GM18517 (cell line): ENCODE measurements at regions not wholly inside any gene's neighbourhood (a gene's known extent, or its start where the extent isn't known, plus 50 kb on each side); places are given as distances from the start of the nearest gene placed in this dataset.

Source experiments
- ATAC-seq: cut with Tn5 transposase; IDR thresholded peaks from one replicate; pipeline ENCODE4 v1.9.1; 2021; ENCODE audit warnings: mild to moderate bottlenecking, moderate library complexity; ENCODE audit not compliant: unreplicated experiment

DNA sequence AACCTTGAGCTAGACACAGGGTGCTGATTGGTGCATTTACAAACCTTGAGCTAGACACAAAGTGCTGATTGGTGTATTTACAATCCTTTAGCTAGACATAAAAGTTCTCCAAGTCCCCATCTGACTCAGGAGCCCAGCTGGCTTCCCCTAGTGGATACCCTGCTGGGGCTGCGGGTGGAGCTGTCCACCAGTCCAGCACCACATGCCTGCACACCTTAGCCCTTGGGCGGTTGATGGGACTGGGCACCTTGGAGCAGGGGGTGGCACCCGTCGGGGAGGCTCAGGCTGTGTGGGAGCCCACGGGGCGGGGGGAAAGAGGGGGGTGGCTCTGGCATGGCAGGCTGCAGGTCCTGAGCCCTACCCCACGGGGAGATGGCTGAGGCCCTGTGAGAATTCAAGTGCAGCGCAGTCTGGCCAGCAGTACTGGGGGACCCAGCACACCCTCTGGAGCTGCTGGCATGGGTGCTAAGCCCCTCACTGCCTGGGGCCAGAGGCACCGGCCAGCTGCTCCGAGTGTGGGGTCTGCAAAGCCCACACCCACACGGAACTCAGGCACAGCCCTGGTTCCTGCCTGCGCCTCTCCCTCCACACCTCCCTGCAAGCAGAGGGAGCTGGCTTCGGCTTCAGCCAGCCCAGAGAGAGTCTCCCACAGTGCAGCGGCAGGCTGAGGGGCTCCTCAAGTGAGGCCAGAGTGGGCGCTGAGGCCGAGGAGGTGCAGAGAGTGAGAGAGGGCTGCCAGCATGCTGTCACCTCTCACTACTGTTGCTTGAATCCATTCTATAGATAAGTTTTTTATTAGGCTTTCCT is 369.8 kb upstream of the SMIM30 start:
- ATAC-seq, result no peak

DNA sequence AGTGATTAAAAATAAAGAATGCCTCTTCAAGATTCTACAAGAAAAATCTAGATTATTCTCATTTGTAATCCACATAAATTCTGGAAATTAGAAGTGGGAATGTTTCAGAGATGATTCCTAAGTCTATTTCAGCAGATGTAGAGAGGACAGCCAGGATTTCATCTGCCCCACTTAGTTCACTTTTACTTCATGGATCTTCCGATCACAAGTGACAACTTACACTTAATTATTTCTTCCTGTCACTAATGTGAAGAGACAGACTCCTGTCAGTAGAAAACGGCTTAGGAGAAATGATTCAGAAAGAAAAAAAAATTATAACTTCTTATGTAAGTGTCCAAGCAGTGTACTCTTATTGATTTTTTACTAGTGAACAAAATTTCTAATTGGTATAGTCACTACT is 368.2 kb upstream of the SMIM30 start:
- no peak for ATAC-seq

DNA sequence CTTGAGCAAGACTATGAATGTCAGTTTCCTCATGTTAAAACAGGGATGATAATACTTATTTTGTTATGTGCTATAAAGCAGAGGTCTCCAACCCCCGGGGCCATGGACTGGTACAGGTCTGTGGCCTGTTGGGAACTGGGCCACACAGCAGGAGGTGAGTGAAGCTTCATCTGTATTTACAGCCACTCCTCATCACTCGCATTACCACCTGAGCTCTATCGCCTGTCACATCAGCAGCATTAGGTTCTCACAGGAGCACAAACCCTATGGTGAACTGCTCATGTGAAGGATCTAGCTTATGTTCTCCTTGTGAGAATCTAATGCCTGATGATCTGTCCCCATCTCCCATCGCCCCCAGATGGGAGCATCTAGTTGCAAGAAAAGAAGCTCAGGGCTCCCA is 365.3 kb upstream of the SMIM30 start:
- no peak for ATAC-seq

DNA sequence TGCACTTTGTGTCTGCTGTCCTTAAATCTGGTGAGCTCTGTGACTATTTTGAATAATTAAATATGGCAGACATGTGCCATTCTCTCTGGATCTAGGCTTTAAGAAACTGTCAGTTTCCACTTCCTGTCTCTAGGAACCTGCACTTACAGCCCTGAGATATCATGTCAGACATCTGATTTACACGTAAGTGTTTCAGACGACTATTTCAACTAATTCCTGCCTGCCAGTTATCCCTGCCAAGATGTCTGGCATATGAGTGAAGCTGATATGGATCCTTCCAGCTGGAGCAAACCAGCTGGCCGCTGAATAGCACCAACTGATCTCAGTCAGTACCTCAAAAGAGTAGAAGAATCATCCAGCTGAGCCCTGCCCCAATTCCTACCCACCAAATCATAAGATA is 362.2 kb upstream of the SMIM30 start:
- no peak for ATAC-seq

DNA sequence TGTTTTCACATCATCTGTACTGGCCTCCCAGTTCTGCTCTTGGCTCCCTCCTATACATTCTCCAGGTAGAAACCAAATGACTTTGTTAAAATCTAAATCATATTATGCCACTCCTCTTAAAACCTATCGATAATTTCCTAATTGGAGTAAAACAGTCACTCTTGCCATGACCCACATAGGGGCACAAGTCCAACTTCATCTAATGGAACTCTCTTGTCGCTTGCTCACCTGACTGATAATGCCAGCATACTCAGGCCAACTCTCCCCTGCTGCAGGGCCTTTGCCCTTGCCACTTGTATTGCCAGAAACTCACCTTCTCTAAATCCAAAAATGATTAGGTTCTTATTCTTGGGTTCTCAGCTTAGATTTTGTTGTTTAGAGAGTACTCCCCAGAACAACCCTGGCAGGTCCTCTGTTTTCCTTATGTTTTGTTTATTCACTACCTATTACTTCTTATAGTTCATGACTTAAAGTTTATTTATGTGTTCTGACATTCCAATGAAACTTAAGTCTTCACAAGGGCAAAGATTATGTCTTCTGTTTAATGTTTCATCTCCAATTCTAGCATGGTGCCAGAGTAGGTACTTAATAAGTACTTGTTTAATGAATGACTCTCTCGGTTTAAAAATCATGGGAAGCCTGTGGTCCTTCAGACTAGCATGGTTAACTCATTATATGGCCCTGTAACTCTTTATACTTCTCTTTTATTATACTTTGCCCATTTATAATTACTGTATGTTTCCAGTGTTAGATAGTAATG is 345.9 kb upstream of the SMIM30 start:
- ATAC-seq, result no peak

DNA sequence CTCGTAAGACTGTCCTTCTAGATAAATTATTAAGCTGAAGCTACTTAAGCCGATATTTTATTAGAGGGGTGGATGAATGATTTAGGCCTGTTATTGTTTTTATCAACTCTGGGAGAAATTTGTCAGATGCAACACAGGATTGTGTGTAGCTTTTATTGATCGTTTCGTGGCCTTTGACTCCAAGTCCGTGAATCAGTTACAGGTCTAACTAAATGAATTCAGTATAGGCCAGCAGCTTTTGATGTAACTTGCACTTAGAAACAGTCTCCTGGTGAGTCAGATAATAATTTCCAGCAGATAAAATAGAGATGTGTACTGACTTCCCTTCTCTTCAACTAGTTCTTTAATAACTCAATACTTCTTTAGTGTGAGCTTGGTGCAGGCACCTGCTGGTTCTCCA is 341.7 kb upstream of the SMIM30 start:
- ATAC-seq, result no peak

DNA sequence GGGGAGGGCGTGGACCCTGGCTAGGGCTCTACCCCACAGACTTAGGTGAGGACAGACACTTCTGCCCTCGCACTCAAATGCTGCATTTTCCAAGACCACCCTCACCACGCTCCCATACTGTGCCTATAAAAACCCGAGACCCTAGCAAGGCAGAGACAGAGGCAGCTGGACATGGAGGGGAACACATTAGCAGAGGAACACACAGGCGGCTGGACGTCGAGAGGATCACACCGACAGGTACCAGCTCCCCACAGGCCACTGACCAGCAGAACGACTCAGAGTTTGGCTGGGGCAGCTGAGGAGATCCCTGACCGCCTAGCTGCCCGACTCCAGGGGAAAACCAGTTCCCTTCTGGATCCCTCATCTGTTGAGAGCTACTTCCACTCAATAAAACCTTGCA is 338.2 kb upstream of the SMIM30 start:
- no peak for ATAC-seq

DNA sequence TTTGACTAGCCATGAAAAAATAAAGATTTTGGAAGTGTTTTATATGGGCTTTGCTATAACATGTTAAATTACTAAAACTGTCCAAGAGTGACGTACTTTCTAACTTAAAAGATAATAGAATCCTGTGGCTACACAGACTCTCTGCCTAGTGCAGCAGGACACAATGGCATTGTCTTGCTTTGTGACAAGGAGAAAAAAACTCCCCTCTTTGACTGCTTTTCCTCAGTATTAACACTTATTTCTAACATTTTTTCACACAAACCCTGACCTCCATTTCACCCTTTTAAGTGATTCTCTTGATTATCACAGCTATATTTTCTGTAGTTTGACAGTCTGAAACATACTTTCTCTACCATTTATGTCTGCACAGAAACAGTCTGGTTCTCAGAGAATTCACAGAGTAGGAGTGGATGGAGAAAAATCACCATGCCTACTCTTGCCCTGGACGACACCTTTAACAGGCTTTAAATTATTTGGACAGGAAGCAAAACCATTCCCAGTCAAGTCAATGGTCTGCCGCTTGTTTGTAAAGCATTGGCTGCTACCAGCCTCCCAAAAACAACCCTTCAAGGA is 336.3 kb upstream of the SMIM30 start:
- ATAC-seq, result no peak

DNA sequence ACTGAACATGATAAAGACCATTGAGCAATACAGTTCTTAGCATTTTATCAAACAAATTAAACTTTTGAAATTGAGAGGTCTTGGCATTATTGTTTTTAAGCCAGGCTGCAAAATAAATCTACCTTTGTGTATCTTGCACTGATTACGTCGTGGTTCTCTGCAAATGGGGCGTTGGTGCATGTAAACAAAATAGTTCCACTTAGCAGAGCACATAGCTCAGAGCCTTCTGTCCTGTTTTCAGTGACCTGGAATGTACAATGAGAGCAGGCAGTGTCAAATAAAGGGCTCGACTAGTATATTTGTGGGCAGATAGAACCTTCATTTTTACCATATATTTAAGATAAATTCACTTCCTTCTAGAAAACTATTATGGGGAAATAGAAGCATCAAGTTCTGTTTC is 333.9 kb upstream of the SMIM30 start:
- ATAC-seq, result no peak

DNA sequence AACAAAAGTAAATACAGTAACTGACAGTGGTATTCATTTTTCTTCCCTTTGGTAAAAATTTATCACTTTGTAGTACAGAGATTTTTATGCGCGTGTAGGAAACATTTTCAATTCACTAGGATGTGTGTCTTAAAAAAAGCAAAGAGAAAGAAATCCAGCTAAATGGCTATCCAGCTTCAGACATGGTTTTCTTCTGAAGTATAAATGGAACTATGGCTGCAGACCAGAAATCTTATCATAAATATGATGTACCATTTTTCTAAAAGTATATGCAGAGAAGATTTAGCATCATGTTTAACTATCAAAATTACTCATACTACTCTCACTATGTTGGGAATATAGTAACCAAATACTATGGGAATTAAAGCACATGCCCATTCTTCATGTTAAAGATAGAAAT is 328.4 kb upstream of the SMIM30 start:
- no peak for ATAC-seq

DNA sequence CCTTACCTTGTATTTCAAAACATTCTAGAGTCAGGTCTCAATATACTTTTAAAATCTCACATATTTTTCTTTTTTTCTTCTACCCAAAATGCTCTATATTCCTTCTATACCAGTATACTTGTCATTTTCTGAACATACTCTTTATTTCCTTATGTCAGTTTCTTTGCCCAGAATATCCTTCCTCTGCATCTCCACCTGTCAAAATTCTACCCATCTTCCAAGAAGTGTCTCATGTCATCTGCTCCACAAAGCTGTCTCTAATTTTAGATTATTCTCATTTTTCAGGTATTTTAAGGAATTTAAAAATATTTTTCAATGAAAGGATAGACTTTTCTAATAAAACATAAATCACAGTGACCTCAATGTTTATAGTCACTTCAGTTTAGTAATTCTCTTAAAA is 328.0 kb upstream of the SMIM30 start:
- no peak for ATAC-seq

DNA sequence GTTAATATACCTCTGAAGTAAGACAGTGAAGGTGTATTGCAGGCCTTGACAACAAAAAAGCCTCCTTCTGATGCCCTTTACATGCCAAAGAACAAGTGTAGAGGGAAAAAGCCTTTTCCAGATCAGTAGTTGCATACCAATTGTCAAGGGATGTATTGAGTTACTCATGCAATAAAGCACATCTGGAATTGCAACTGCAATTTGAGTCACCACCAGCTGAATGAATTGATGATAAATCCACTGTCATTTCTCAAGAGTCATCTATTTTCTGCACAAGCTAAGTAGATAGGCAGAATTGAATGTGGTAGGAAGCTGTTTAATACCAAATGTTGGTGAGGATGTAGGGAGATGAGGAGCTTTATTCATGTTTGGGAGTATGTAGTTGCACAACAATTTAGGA is 325.9 kb upstream of the SMIM30 start:
- no peak for ATAC-seq

DNA sequence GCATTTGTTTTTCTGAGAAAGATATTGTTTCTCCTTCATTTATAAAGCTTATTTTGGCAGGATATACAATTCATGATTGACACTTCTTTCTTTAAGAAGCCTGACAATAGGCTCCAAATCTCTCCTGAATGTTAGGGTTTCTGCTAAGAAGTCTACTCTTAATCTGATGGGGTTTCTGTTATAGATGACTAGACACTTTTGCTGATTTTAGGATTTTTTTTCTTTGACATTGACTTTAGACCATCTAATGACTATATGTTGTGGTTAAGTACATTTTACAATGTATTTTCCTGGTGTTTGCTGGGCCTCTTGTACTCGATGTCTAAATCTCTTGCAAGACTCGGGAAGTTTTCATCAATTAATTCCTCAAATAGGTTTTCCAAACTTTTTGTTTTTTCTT is 321.8 kb upstream of the SMIM30 start:
- ATAC-seq, result no peak

DNA sequence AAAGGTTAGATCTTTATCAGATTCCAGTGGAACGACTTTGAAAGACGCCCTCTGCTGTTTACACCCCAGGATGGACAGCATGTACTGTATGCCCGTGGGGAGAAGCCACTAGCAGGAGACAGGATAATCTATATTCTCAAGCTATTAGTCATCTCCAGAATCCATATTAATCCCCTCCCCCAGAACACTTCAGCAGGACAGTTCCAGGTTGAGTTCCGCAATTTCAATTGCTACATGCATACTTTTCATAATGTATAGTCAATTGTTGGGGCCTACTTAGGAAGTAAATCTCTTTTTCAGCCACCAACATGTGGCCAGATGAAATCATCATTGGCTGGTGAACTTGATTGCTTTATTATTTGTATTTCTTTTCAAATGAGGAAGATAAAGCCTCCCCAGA is 313.1 kb upstream of the SMIM30 start:
- no peak for ATAC-seq

DNA sequence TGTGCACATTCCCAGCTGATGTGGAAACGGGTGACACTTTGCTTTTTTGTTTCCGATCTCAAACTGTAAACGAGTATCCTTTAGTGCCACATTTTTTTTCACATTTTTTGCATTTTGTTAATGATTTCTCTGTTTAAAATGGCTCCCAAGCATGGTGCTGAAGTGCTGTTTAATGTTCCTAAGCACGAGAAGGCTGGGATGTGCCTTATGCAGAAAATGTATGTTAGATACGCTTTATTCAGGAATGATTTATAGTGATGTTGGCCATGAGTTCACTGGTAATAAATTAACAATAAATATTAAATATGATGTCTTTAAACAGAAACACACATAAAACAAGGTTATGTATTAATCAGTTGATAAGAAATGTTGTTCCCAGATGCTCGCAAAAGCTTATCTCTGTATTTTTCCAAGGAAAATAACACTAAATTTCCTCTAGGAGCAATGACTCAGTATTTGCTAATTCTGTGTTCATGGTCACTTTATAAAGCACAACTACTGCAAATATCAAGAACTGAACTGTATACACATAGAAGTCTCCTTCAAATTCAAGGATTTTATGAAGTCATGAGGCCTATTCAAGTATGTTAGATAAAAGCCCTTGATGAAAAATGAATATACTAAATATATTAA is 305.9 kb upstream of the SMIM30 start:
- ATAC-seq, result no peak

DNA sequence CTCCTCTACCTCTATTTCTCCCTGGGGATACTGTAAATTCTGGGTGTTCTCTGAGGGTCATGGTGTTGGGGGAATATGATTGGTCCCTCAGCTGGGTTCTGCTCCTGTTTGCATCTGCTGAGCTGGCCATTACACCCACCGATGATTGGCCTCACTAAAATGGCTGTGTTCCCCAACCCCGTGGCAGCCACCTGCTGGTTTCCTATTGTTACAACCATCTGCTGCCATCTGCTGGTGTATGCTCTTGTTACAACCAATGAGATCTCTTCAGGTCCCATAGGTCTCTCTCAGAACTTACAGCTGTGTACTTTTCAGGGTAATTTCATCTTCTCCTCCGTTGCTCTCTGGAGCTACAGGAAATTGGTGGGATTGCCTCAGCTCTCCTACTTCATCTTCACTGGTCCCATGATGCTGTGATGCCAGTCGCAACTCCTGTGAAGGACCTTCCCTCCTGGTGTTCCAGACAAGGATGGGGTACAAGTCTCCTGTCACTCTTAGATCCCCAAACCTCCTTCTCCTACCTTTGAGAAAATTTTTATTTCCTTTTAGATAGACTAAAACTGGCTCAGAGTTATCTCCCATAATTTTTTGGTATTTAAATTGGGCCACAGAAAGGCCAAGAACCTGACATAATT is 303.5 kb upstream of the SMIM30 start:
- ATAC-seq, result peak; percentile 100

DNA sequence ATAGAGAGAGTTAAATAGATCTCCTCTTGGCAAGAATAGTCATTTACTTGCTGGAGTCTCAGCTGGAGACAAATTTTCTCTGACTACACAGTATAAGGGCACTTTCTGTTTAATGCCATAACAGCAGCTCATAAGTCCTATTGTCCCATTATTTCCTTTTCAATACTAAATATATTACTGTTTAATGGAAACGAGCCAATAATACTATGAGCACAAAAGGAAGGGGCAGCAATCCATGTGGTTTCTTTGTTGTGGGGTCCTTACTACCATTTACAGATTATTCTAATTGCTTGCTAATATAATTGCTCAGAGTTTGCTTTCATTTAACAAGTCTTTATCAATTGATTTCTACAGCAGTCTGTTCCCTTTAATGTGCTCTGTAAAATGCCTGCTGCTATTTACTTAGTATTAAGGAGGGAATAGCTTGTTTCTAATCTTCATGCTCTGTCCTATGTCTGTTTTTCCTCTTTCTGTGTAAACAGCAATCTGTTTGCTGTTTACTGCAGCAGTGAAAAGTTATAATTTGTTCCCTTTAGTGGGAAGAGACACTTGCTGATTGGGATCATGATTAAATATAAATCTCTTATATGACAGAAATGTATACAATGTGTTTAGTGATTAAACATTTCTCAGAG is 296.2 kb upstream of the SMIM30 start:
- no peak for ATAC-seq

DNA sequence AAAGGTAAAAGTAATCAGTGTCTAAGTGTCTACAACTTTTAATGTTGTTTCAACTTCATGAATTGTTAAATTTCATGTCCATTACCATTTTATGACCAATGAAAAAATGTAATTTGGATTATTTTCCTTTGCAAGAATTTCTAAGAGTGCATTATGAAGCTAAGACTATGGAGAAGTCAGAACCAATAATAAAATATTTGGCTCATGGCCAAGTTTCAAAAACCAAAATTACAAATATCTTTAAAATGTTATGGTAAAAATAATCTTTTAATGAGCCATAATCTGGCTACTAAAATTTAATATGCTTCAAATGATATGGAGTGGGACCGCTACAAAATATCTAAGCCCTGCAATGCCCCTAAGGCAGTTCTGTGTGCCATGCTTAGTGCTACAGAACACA is 294.1 kb upstream of the SMIM30 start:
- ATAC-seq, result no peak

DNA sequence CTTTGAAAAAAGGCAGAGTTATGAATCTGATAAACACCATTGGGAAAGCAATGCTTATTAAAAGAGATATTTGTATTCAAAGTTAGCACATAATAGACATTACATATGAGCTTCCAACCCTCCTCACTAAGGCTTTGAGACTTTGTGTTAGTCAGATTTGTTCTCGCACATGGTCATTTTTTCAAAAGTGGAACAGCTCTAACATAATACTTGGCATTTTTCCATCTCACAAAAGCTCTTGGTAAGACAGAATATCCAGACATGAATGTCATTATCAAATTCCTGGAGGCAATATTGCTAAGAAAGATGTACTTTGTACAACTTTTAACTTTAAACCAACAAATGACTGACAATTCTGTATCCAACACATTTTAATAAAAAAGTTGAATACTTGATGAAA is 292.4 kb upstream of the SMIM30 start:
- ATAC-seq, result no peak

DNA sequence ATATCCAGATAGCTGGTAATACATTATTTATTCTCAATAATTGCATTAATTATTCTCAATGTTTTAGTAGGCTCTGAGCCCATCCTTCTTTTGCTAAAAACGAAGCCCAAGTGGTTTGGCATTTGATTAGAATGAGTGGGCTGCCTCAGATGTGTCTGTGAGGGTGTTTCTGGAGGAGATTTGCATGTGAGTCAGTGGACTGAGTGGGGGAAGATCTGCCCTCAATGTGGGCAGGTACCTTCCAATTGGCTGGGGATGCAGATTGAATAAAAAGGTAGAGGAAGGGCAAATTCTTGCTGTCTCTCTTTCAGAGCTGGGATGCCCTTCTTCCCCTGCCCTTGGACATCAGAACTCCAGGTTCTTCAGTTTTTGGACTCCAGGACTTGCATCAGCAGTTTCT is 290.6 kb upstream of the SMIM30 start:
- ATAC-seq, result no peak
